Vagina (tissue), 2 donors: ENCODE measurements at regions not wholly inside any gene's neighbourhood (a gene's known extent, or its start where the extent isn't known, plus 50 kb on each side); places are given as distances from the start of the nearest gene placed in this dataset.

Experiments
- CTCF ChIP-seq, 3 experiments: fragments of 450-650 bp in 2 of 3; fragments of 200-600 bp in 1 of 3; sonication (generic) in 1 of 3; IDR thresholded peaks; one replicate each; pipeline ENCODE4 v1.5.1; 2017 to 2019; ENCODE audit warnings: antibody characterized with exemption in 3 of 3, mild to moderate bottlenecking in 2 of 3, moderate library complexity in 2 of 3
- POLR2A ChIP-seq, 2 donors: fragments of 450-650 bp; IDR thresholded peaks; one replicate each; pipeline ENCODE4 v1.6.1; 2017; ENCODE audit warnings: antibody characterized with exemption in 2 of 2, mild to moderate bottlenecking in 2 of 2, moderate library complexity in 2 of 2
- POLR2AphosphoS5 ChIP-seq, 2 donors: sonication (generic); formaldehyde crosslinking; IDR thresholded peaks; one replicate each; pipeline ENCODE4 v1.9.0; 2017; ENCODE audit warnings: antibody characterized with exemption in 2 of 2, mild to moderate bottlenecking in 2 of 2, low read depth in 1 of 2; ENCODE audit not compliant: insufficient read depth in 1 of 2

GRCh38 chr14:98606041-98606640 lies 665.9 kb downstream of the BCL11B start:
- TF ChIP-seq POLR2AphosphoS5 (IDR thresholded peaks at IDR 0.05; ENCODE audit: insufficient read depth in 1 of 2, low read depth in 1 of 2) (no peak), CTCF (IDR thresholded peaks at IDR 0.05) (no peak), POLR2A (IDR thresholded peaks at IDR 0.05) (no peak)
